ENCODE measurements at regions not wholly inside any gene's neighbourhood (a gene's known extent, or its start where the extent isn't known, plus 50 kb on each side); places are given as distances from the start of the nearest gene placed in this dataset.

GRCh38 chr5:173762930-173763329, 125.2 kb upstream of the CPEB4 start (continued):
- no peak for TF ChIP-seq SFPQ (IDR thresholded peaks at IDR 0.05; ENCODE audit: low read depth, low read length)
- no peak for TF ChIP-seq ZNF324 (CRISPR knock-in tag; IDR thresholded peaks at IDR 0.05)
- TF ChIP-seq THRAP3 (IDR thresholded peaks at IDR 0.05; ENCODE audit: borderline replicate concordance) = no peak
- no peak for TF ChIP-seq E2F8 (IDR thresholded peaks at IDR 0.05; ENCODE audit: low read depth, partially characterized antibody)
- no peak for TF ChIP-seq DDX20 (tag; IDR thresholded peaks at IDR 0.05; ENCODE audit: low read depth)
- TF ChIP-seq KLF16 (IDR thresholded peaks at IDR 0.05) = no peak
- TF ChIP-seq ARID2 (IDR thresholded peaks at IDR 0.05) = no peak
- TF ChIP-seq NR2C2 (CRISPR knock-in tag; IDR thresholded peaks at IDR 0.05) = no peak
- TF ChIP-seq NR2C2 (tag; IDR thresholded peaks at IDR 0.05) = peak; percentile 42
- no peak for TF ChIP-seq ELF4 (CRISPR knock-in tag; IDR thresholded peaks at IDR 0.05)
- no peak for TF ChIP-seq ZNF431 (CRISPR knock-in tag; IDR thresholded peaks at IDR 0.05)
- no peak for TF ChIP-seq HNRNPL (IDR thresholded peaks at IDR 0.05; ENCODE audit: low read depth, low read length)
- TF ChIP-seq ZNF384 (IDR thresholded peaks at IDR 0.05; ENCODE audit: low read depth, low read length) = peak; percentile 79
- TF ChIP-seq SAFB (IDR thresholded peaks at IDR 0.05; ENCODE audit: borderline replicate concordance, low read depth, low read length) = no peak
- TF ChIP-seq MECOM (CRISPR knock-in tag; IDR thresholded peaks at IDR 0.05) = no peak
- TF ChIP-seq ZNF584 (CRISPR knock-in tag; IDR thresholded peaks at IDR 0.05; ENCODE audit: low read depth) = no peak
- no peak for TF ChIP-seq ZNF12 (CRISPR knock-in tag; IDR thresholded peaks at IDR 0.05)
- TF ChIP-seq BRF1 (IDR thresholded peaks at IDR 0.05; ENCODE audit: borderline replicate concordance, extremely low read depth, insufficient read length) = no peak
- TF ChIP-seq ZBTB12 (CRISPR knock-in tag; IDR thresholded peaks at IDR 0.05) = no peak
- no peak for TF ChIP-seq CREM (IDR thresholded peaks at IDR 0.05; ENCODE audit: low read depth)
- TF ChIP-seq POLR2H (tag; IDR thresholded peaks at IDR 0.05; ENCODE audit: low read depth) = no peak
- TF ChIP-seq CEBPZ (IDR thresholded peaks at IDR 0.05; ENCODE audit: borderline replicate concordance, low read depth, low read length) = no peak

Measured in K562 (cell line).